Suprapubic skin (tissue), 4 donors: ENCODE measurements at regions not wholly inside any gene's neighbourhood (a gene's known extent, or its start where the extent isn't known, plus 50 kb on each side); places are given as distances from the start of the nearest gene placed in this dataset.

Source experiments
- POLR2A ChIP-seq, 2 donors: fragments of 450-650 bp; IDR thresholded peaks; one replicate each; pipeline ENCODE4 v1.6.1; 2017; ENCODE audit warnings: antibody characterized with exemption in 2 of 2, mild to moderate bottlenecking in 2 of 2, moderate library complexity in 2 of 2
- POLR2AphosphoS5 ChIP-seq, 3 donors: sonication (generic); formaldehyde crosslinking; IDR thresholded peaks; one replicate each; pipeline ENCODE4 v1.6.1; 2017; ENCODE audit warnings: antibody characterized with exemption in 3 of 3
- TF ChIP-seq, protein P1 (sequence below), 2 donors: fragments of 200-600 bp in 1 of 2; fragments of 450-650 bp in 1 of 2; sonication (generic) in 1 of 2; IDR thresholded peaks; one replicate each; pipeline ENCODE4 v1.5.1; 2016 to 2019; ENCODE audit warnings: antibody characterized with exemption in 2 of 2, mild to moderate bottlenecking in 1 of 2, moderate library complexity in 1 of 2

DNA sequence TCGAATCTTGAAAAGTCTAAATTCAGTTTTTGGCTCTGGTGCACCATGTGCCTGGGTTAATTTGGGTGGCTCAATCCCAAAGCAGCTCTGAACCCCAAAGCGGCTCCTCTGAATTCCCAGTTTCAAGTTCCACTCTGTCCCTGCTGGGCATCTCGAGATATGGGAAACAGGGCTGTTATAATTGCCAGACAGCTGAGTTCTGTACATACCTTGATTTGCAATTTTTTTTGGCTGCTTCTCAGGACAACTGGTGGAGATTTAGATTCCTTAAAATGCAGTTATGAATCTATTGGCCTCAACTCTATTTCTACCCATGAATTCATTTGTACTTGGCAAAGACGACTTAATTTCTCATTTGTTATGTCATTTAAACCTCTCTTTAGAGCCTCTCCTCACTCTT, 808.5 kb downstream of the TLE4 start:
- TF ChIP-seq, protein P1, sequence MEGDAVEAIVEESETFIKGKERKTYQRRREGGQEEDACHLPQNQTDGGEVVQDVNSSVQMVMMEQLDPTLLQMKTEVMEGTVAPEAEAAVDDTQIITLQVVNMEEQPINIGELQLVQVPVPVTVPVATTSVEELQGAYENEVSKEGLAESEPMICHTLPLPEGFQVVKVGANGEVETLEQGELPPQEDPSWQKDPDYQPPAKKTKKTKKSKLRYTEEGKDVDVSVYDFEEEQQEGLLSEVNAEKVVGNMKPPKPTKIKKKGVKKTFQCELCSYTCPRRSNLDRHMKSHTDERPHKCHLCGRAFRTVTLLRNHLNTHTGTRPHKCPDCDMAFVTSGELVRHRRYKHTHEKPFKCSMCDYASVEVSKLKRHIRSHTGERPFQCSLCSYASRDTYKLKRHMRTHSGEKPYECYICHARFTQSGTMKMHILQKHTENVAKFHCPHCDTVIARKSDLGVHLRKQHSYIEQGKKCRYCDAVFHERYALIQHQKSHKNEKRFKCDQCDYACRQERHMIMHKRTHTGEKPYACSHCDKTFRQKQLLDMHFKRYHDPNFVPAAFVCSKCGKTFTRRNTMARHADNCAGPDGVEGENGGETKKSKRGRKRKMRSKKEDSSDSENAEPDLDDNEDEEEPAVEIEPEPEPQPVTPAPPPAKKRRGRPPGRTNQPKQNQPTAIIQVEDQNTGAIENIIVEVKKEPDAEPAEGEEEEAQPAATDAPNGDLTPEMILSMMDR (IDR thresholded peaks at IDR 0.05) = no peak
- TF ChIP-seq POLR2A (IDR thresholded peaks at IDR 0.05) (no peak), POLR2AphosphoS5 (IDR thresholded peaks at IDR 0.05) (no peak)
